Neural cell (in vitro differentiated cells): ENCODE measurements at regions not wholly inside any gene's neighbourhood (a gene's known extent, or its start where the extent isn't known, plus 50 kb on each side); places are given as distances from the start of the nearest gene placed in this dataset.

Source experiments
- CTCF ChIP-seq: fragments of 450-650 bp; IDR thresholded peaks from 2 replicates; pipeline ENCODE4 v1.5.1; 2014; ENCODE audit warnings: antibody characterized with exemption, mild to moderate bottlenecking, moderate library complexity; ENCODE audit not compliant: poor library complexity, severe bottlenecking
- EP300 ChIP-seq: fragments of 450-650 bp; conservative IDR thresholded peaks from 2 replicates; pipeline ENCODE4 v1.6.1; 2014; ENCODE audit warnings: antibody characterized with exemption, mild to moderate bottlenecking, moderate library complexity; ENCODE audit not compliant: poor library complexity, severe bottlenecking
- EZH2 ChIP-seq: fragments of 200-600, 300-800 bp; shearing (Covaris generic), sonication (generic); IDR thresholded peaks from 2 replicates; pipeline ENCODE4 v1.6.1; 2014; ENCODE audit warnings: antibody characterized with exemption, low read length, borderline replicate concordance, mild to moderate bottlenecking; ENCODE audit not compliant: insufficient read depth, poor library complexity, severe bottlenecking
- POLR2AphosphoS5 ChIP-seq: IDR thresholded peaks from 2 replicates; pipeline ENCODE4 v1.6.1; 2012
- RAD21 ChIP-seq: fragments of 450-650 bp; conservative IDR thresholded peaks from 2 replicates; pipeline ENCODE4 v1.6.1; 2014; ENCODE audit warnings: antibody characterized with exemption, mild to moderate bottlenecking, moderate library complexity
- SMC3 ChIP-seq: fragments of 450-650 bp; conservative IDR thresholded peaks from 2 replicates; pipeline ENCODE4 v1.6.1; 2014; ENCODE audit warnings: antibody characterized with exemption, mild to moderate bottlenecking, moderate library complexity; ENCODE audit not compliant: poor library complexity
- TAF1 ChIP-seq: IDR thresholded peaks from 2 replicates; pipeline ENCODE4 v1.6.1; 2012; ENCODE audit warnings: low read depth
- TF ChIP-seq, protein P1 (sequence below): IDR thresholded peaks from 2 replicates; pipeline ENCODE4 v1.6.1; 2012; ENCODE audit warnings: borderline replicate concordance

DNA sequence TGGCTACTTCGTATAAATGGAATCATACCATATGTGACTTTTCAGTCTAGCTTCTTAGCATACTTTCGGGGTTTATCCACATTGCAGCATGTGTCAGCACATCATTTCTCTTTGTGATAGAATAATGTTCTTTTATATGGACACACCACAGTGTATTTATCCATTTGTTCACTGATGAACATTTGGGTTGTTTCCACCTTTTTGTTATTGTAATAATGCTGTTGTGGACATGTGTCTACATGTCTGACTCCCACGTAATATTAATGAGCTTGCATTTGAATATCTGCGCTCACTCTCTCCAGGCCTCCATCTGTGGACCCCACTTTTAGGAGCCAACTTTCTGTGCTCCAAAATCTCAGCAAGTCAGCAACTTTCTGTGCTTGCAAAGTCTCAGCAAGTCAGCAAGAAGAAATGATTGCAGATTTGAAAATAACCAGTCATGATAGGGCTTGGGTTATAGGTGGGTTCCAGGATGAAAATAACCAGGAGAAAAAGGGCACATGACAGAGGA lies 53.9 kb upstream of the GALNT18 start:
- TF ChIP-seq POLR2AphosphoS5 (no peak), TAF1 (no peak), SMC3 (no peak), CTCF (no peak), EZH2 (no peak), RAD21 (no peak), EP300 (no peak)
- TF ChIP-seq, protein P1, sequence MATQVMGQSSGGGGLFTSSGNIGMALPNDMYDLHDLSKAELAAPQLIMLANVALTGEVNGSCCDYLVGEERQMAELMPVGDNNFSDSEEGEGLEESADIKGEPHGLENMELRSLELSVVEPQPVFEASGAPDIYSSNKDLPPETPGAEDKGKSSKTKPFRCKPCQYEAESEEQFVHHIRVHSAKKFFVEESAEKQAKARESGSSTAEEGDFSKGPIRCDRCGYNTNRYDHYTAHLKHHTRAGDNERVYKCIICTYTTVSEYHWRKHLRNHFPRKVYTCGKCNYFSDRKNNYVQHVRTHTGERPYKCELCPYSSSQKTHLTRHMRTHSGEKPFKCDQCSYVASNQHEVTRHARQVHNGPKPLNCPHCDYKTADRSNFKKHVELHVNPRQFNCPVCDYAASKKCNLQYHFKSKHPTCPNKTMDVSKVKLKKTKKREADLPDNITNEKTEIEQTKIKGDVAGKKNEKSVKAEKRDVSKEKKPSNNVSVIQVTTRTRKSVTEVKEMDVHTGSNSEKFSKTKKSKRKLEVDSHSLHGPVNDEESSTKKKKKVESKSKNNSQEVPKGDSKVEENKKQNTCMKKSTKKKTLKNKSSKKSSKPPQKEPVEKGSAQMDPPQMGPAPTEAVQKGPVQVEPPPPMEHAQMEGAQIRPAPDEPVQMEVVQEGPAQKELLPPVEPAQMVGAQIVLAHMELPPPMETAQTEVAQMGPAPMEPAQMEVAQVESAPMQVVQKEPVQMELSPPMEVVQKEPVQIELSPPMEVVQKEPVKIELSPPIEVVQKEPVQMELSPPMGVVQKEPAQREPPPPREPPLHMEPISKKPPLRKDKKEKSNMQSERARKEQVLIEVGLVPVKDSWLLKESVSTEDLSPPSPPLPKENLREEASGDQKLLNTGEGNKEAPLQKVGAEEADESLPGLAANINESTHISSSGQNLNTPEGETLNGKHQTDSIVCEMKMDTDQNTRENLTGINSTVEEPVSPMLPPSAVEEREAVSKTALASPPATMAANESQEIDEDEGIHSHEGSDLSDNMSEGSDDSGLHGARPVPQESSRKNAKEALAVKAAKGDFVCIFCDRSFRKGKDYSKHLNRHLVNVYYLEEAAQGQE: no peak
